DMS 273 treated with DMSO at 0.1 percent for 48 hours (cell line): ENCODE measurements at regions not wholly inside any gene's neighbourhood (a gene's known extent, or its start where the extent isn't known, plus 50 kb on each side); places are given as distances from the start of the nearest gene placed in this dataset.
"Not testable (repeated sequence)": the region's sequence is repeated elsewhere in the genome, so short reads cannot be mapped to it uniquely, and the experiment has no call there.

Experiments
- DNase-seq: peaks from one replicate; lab custom pipeline; 2025; lab: John Stamatoyannopoulos, UW

- no peak for DNase-seq
These were observed 50.6 kb upstream of the C1QTNF9B start for GRCh38 chr13:23947893-23948292.

GRCh38 chr13:23949200-23949599, 51.9 kb upstream of the C1QTNF9B start:
- no peak for DNase-seq

GRCh38 chr13:23949736-23950135, 52.4 kb upstream of the C1QTNF9B start:
- no peak for DNase-seq

GRCh38 chr13:23950736-23951510, 53.6 kb upstream of the C1QTNF9B start:
- no peak for DNase-seq

- no peak for DNase-seq
These were observed 55.5 kb upstream of the C1QTNF9B start for GRCh38 chr13:23952796-23953195.

DNA sequence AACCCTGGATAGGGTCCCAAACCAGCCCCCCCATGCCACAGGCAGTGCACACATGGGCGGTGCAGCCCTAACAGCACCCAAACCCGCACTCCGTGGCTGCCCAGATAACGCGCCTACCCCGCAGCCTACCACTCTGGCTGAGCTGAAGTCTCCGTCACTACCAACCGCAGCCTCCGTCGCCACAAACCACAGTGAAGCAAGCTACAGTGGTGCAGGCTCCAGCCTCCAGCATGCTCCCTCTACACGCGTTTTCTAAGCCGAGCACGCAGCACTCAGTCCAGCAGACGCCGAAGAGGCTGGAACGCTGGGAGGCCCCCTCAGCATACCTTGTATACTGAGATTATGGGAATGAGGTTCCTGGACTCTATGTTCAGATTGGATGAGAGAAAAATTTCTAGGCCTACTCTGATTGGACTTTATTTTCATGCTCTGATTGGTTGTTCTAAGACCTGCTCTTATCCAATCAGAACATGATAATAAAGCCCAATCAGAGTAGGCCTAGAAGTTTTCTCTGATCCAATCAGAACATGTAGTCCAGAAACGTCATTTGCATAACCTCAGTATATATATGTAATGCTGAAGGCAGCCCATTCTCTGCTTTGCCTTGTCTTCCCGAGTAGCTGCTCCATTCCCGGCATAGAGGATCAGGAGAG, 56.7 kb upstream of the C1QTNF9B start:
- DNase-seq, result no peak

- DNase-seq, result no peak
These were observed 57.8 kb upstream of the C1QTNF9B start for GRCh38 chr13:23955064-23955463.

DNA sequence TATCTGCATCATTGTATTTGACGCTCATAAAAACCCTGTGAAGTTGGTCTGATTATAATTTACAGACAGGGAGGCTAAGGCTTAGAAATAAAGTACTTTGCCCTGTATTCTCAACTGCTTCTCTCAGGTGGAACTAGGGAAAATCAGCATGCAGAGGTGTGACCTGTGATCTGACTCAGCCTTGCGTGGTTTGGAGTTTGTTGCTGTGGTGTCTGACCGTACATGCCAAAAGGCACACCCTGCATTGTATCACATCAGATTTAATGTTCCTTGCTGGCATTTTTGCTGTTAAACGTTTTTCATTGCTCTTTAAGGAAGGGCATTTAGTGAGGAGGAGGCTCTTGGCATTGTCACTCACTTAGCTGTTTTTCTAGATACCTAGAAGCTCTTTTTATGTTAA, 58.8 kb upstream of the C1QTNF9B start:
- DNase-seq, result no peak

DNA sequence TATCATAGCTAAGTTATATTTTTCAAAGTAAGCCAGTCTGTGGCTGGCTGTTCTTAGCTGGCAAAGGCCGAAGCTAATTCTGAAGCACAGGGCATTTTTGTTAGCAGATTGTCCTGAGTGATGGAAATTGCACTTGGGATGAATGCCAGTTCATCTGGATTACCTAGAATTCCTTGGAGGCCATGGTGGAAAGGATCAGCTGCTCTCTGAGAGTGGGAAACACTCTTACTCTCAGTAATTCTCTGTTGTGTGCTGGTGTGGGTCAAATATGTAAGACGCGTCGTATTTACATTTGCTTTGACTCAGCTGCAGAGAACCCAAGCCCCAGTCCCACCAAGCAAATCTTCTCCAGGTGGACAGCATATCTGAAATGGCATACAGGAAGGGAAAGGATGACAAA, 60.7 kb upstream of the C1QTNF9B start:
- DNase-seq, result peak; percentile 10

DNA sequence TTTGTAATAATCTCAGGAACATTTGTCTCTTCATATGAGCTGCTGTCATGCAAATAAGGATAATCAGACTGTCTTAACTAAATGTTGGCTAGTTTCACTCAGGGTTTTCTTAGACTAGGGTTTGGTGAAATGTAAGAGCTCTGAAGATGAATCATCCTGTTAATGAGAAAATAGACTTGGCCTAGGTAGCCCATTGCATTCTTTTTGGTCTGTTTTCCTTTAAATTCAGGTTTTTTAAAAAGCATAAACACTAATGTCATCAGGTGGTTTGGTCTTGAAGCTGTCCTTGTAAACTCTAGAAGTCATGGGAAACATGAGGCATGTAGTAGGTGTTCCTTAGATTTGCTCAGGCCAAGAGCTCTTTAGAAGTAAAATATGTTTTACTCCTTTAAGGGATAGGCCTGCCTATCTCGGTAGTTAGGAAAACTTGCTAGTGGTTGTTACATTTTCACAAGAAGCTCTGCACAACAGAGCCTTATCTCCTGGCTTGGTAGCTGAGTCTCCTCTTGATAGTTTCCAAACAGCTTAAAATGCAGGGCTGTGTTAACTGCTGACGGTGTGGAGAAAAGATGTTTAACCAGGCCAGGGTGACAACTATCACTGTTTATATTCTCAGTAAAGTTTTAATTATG, 62.0 kb upstream of the C1QTNF9B start:
- DNase-seq, result no peak

DNA sequence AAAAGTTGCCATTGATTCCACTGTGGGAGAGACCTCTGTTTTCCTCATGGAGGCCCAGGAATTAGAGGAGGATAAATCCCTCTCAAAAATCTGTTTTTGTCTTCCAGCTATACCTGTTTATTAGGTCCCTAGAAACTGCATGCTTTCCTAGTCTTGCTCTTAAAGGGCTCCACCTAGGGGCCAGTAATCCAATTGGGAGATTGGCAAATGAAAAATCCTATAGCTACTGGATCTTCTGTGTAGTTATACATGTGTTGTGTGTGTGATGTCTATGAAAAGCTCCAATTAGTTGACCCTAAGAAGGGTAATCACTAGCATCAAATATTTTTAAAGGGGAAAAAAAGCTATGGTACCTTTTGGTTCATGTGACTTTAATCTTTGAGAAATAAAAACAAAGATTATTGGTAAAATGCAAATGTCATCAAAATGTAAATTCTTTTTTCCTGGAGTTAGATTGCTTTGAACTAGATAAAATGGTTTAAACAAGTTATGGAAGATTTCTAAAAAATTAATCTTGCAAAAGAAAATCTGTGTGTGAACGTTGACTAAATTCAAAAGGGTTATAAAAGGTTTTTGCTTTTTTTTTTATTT, 63.4 kb upstream of the C1QTNF9B start:
- no peak for DNase-seq

- no peak for DNase-seq
These were observed 66.1 kb upstream of the C1QTNF9B start for GRCh38 chr13:23963184-23963931.

DNA sequence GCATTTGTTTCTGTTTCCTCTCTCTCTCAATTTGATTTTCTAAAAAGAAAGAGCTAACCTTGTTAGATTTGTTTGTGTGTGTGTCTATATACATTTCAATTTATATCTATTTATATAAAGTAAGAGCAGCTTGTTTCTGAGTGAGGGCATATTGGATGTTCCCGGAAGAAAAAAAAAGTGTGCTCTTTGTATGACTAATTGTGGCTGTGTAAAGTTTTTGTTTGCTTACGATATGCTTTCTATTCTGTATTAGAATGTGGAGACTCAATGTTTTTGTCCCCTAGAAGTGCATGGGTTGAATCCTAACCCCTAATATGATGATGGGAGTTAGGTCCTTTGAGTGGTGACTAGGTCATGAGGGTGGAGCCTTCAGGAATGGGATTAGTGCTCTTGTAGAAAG, 66.6 kb upstream of the C1QTNF9B start:
- no peak for DNase-seq

DNA sequence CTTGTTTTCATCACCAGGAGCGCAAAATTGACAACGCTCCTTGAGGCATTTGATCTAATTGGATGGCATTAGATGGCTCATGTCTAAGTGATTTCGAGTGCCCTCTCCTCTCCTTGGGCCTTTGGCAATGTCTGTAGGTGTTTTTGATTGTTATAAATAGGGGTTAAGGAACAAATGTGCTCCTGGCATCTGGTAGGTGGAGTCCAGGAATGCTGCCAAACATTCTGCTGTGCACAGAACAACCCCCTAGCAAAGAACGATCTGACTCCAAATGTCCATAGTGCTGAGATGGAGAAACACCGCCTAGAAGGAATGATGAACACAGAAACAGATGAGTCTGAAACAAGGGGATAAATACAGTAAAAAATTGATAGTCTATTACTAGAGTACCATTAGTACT, 68.0 kb upstream of the C1QTNF9B start:
- no peak for DNase-seq

GRCh38 chr13:23966221-23966690, 69.0 kb upstream of the C1QTNF9B start:
- DNase-seq, result no peak

DNA sequence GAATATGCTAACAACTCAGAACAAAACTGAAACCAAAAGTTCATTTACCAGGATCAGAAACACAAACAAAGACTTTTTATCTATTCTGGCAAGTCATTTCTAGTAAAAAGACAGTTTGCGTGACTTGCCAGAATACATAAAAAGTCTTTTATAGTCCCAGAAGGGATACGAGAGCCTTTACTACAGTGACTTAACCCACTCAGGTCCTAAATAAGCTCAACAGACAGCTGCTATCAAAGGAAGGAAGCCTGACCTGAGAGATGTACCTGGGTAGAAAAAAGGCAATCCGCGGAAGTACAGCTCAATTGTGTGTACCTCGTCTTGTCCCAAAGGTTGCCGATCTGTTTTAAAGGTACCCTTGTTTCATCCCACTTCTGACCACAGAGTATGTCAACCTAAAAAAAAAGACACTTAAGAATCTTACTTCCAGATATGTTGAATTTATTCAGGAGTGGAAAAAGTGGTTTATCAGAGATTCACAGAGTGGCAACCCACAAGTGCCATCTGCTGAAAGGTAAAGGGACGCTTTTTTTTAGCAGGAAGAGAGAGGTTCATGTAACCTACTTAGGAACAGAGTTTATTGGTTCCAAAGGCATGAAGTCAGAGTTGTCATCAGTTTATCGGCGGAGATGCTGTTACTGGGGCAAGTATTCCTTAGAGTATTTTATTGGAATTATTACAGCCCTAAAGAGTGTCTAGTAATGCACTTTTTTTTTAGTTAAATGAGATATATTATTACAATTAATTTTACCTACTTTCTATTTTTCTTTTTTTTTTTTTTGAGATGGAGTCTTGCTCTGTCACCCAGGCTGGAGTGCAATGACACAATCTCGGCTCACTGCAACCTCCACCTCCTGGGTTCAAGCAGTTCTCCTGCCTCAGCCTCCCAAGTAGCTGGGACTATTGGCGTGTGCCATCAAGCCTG, 69.7 kb upstream of the C1QTNF9B start:
- no peak for DNase-seq

- DNase-seq, result not testable (repeated sequence)
These were observed 70.5 kb upstream of the C1QTNF9B start for GRCh38 chr13:23967792-23968191.

DNA sequence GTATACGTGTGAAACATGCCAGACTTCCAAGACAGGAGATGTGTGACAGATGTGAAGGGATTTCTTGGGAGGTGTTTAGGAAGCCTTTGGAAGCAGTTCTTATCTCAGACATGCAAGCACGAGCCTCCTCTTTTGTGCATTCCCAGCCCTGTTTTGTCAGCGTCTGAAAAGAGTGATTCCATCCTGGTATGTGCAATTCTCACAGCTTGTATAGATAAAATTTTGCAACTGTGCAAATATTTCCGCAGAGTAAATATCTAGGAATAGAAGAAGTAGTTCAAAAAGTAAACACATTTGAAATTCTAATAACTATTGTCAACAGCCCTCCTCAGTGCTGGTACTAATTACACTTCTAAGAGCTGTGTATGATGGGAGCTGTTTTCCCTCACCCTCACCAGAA, 72.3 kb upstream of the C1QTNF9B start:
- no peak for DNase-seq

DNA sequence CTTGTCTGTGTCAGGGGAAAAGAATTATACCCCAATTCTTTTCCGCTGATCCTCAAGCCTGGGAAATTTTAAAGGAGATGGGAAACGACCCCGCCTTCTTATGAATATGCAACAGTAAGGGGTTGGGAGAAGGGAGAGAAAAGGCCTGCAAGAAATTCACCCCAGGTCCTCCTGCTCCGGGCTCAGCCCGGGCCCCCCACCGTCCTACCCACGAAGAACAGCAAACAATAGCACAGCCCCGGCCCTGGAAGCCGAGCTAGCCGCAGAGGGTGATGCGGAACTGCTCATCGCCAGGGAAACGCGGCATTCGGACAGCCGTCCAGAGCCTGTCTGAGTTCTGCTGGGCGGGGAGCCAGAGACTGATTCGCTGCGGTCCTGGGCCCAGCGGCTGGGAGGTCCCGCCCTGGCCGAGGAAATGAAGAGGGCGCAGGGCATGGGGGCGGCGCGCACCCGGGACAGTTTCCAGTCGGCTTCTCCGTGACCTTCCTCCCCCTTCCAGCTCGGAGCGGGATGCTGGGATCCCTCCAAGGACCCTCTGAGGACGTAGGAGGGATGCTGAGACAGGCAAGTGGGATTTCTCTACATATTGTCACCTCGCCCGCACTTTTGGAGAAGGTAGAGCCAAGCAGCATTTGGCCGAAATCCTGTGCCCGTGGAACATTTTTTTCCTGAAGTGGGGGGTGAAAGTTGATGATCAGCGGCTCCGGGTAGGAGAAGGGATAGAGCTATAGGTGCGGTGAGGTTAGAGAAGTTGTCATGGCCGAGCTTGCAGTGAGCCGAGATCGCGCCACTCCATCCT, 82.3 kb upstream of the C1QTNF9B start:
- DNase-seq, result no peak

- no peak for DNase-seq
These were observed 82.9 kb upstream of the C1QTNF9B start for GRCh38 chr13:23980160-23980551.
